Tibial nerve (tissue), 4 donors: ENCODE measurements at regions not wholly inside any gene's neighbourhood (a gene's known extent, or its start where the extent isn't known, plus 50 kb on each side); places are given as distances from the start of the nearest gene placed in this dataset.

Experiments used
- DNase-seq, 2 donors: peaks; one replicate each; pipeline ENCODE4 v3.0.0-alpha.2; 2019; ENCODE audit warnings: low spot score in 2 of 2
- H3K27ac ChIP-seq, 4 donors: fragments of 200-600 bp; sonication (generic) in 3 of 4; one replicate each; pipeline ENCODE4 v1.5.1; 2017 to 2019; ENCODE audit warnings: mild to moderate bottlenecking in 1 of 4
- H3K27me3 ChIP-seq, 2 donors: fragments of 200-600 bp; sonication (generic) in 1 of 2; one replicate each; pipeline versions ENCODE4 v1.5.1 to v1.6.0; 2017 to 2019
- H3K36me3 ChIP-seq, 3 donors: fragments of 200-600 bp; sonication (generic); one replicate each; pipeline ENCODE4 v1.5.1; 2018 to 2019
- H3K4me1 ChIP-seq, 4 donors: fragments of 200-600 bp; sonication (generic) in 3 of 4; one replicate each; pipeline ENCODE4 v1.5.1; 2017 to 2019
- H3K4me3 ChIP-seq, 4 donors: fragments of 200-600 bp; sonication (generic) in 3 of 4; one replicate each; pipeline ENCODE4 v1.5.1; 2017 to 2019; ENCODE audit warnings: mild to moderate bottlenecking in 1 of 4, moderate library complexity in 1 of 4
- H3K9me3 ChIP-seq, 4 donors: fragments of 200-600 bp; sonication (generic) in 3 of 4; one replicate each; pipeline ENCODE4 v1.5.1; 2017 to 2019
- CTCF ChIP-seq, 5 experiments: fragments of 200-600 bp in 3 of 5; fragments of 450-650 bp in 2 of 5; sonication (generic) in 3 of 5; IDR thresholded peaks; one replicate each; pipeline ENCODE4 v1.5.1; 2016 to 2019; ENCODE audit warnings: antibody characterized with exemption in 5 of 5, mild to moderate bottlenecking in 3 of 5, moderate library complexity in 2 of 5
- EP300 ChIP-seq, 2 donors: sonication (generic); formaldehyde crosslinking; IDR thresholded peaks; one replicate each; pipeline ENCODE4 v1.6.1; 2017; ENCODE audit warnings: antibody characterized with exemption in 2 of 2, mild to moderate bottlenecking in 1 of 2
- POLR2A ChIP-seq, 2 donors: fragments of 450-650 bp; IDR thresholded peaks; one replicate each; pipeline ENCODE4 v1.6.1; 2017; ENCODE audit warnings: antibody characterized with exemption in 2 of 2, mild to moderate bottlenecking in 2 of 2, moderate library complexity in 2 of 2
- WGBS, 2 donors: methylation state at CpG; one replicate each; pipeline ENCODE4 v1.1.5; 2018; 5-methylcytosine and 5-hydroxymethylcytosine counted together

GRCh38 chr9:24439456-24439855 is 106.2 kb downstream of the IZUMO3 start:
- Histone ChIP-seq H3K4me1 (no peaks in the 10 kb centered on the region), H3K27me3 (no peaks in the 10 kb centered on the region), H3K36me3 (no peaks in the 10 kb centered on the region), H3K9me3 (peaks cover 0 to 10% (median 0%) of the 10 kb centered on the region in 4 donors), H3K4me3 (no peak overlapping the region), H3K27ac (no peak overlapping the region)
- no peak for TF ChIP-seq EP300 (IDR thresholded peaks at IDR 0.05)
- no peak for TF ChIP-seq POLR2A (IDR thresholded peaks at IDR 0.05)
- TF ChIP-seq CTCF (IDR thresholded peaks at IDR 0.05) = no peak
- DNase-seq = no peak

- no peak for TF ChIP-seq EP300 (IDR thresholded peaks at IDR 0.05)
- no peak for TF ChIP-seq POLR2A (IDR thresholded peaks at IDR 0.05)
- TF ChIP-seq CTCF (IDR thresholded peaks at IDR 0.05) = no peak
- Histone ChIP-seq H3K27ac (no peak overlapping the region), H3K4me3 (no peak overlapping the region), H3K27me3 (no peaks in the 10 kb centered on the region), H3K36me3 (no peaks in the 10 kb centered on the region), H3K9me3 (peaks cover 0 to 14% (median 0%) of the 10 kb centered on the region in 4 donors), H3K4me1 (no peaks in the 10 kb centered on the region)
- no peak for DNase-seq
- WGBS, 2 donors = 70 to 74% methylated on average over 3 of the region's 3 CpGs
These were observed 106.8 kb downstream of the IZUMO3 start for GRCh38 chr9:24438876-24439275.

- no peak for DNase-seq
- H3K4me3 ChIP-seq = no peak overlapping the region
- whole genome bisulfite sequencing, 2 donors = 56 to 86% methylated on average over 1 of the region's 1 CpG
- no peaks in the 10 kb centered on the region for H3K4me1 ChIP-seq
- H3K36me3 ChIP-seq = no peaks in the 10 kb centered on the region
- peaks cover 0 to 14% (median 0%) of the 10 kb centered on the region in 4 donors for H3K9me3 ChIP-seq
- no peaks in the 10 kb centered on the region for H3K27me3 ChIP-seq
- no peak for TF ChIP-seq EP300 (IDR thresholded peaks at IDR 0.05)
- TF ChIP-seq POLR2A (IDR thresholded peaks at IDR 0.05) = no peak
- TF ChIP-seq CTCF (IDR thresholded peaks at IDR 0.05) = no peak
- no peak overlapping the region for H3K27ac ChIP-seq
These were observed 108.9 kb downstream of the IZUMO3 start for GRCh38 chr9:24436761-24437160.

- Histone ChIP-seq H3K4me1 (no peaks in the 10 kb centered on the region), H3K36me3 (no peaks in the 10 kb centered on the region), H3K27ac (no peak overlapping the region), H3K4me3 (no peak overlapping the region), H3K9me3 (peaks cover 0 to 14% (median 0%) of the 10 kb centered on the region in 4 donors), H3K27me3 (no peaks in the 10 kb centered on the region)
- TF ChIP-seq EP300 (IDR thresholded peaks at IDR 0.05) (no peak), CTCF (IDR thresholded peaks at IDR 0.05) (no peak), POLR2A (IDR thresholded peaks at IDR 0.05) (no peak)
- 34 to 63% methylated on average over 1 of the region's 1 CpG for WGBS, 2 donors
- DNase-seq = no peak
These were observed 111.5 kb downstream of the IZUMO3 start for GRCh38 chr9:24434183-24434582.

GRCh38 chr9:24416136-24416535 is 129.6 kb downstream of the IZUMO3 start:
- Histone ChIP-seq H3K27me3 (no peaks in the 10 kb centered on the region), H3K9me3 (peaks cover 0 to 4% (median 0%) of the 10 kb centered on the region in 4 donors), H3K4me3 (no peak overlapping the region), H3K36me3 (no peaks in the 10 kb centered on the region), H3K4me1 (no peaks in the 10 kb centered on the region), H3K27ac (no peak overlapping the region)
- DNase-seq = no peak
- 58% methylated on average over 1 of the region's 1 CpG for WGBS, 2 donors
- TF ChIP-seq CTCF (IDR thresholded peaks at IDR 0.05) = no peak
- no peak for TF ChIP-seq POLR2A (IDR thresholded peaks at IDR 0.05)
- no peak for TF ChIP-seq EP300 (IDR thresholded peaks at IDR 0.05)
